ENCODE measurements at regions not wholly inside any gene's neighbourhood (a gene's known extent, or its start where the extent isn't known, plus 50 kb on each side); places are given as distances from the start of the nearest gene placed in this dataset.

GRCh38 chr14:44613061-44613712, 106.1 kb upstream of the FSCB start:
- ChIA-PET CTCF (no interaction called here), POLR2A (ENCODE audit: unreplicated experiment) (no interaction called here)
- H3K4ac ChIP-seq (ENCODE audit: low read depth, low read length) = no peak overlapping the region
- H2BK15ac ChIP-seq (ENCODE audit: low read depth, low read length) = no peak overlapping the region
- no peak overlapping the region for H4K8ac ChIP-seq (ENCODE audit: low read depth in 2 of 2, low read length in 2 of 2)
- H3K9ac ChIP-seq (ENCODE audit: low read depth, low read length) = no peak overlapping the region
- in situ Hi-C loops (cut with MboI; ENCODE audit: low sequenced_read_pairs) (no loop called here), intact Hi-C loops (cut with micrococcal nuclease) (no loop called here), dilution Hi-C loops (cut with HindIII; ENCODE audit: low sequenced_read_pairs, unreplicated experiment) (no loop called here)
- no peak overlapping the region for H3K23ac ChIP-seq (ENCODE audit: low read depth, low read length)
- no peaks in the 10 kb centered on the region for H3K36me3 ChIP-seq (ENCODE audit: control insufficient read depth, insufficient read depth, low read length)
- H4K20me1 ChIP-seq (ENCODE audit: insufficient read depth, low read length) = no peaks in the 10 kb centered on the region
- H3K9me1 ChIP-seq (ENCODE audit: insufficient read depth, low read length) = no peaks in the 10 kb centered on the region
- H2AK5ac ChIP-seq (ENCODE audit: low read depth, low read length) = no peak overlapping the region
- DNase-seq = no peak
- no peak overlapping the region for H3K27ac ChIP-seq (ENCODE audit: insufficient read depth, low read length)
- BruUV-seq (replicated peaks) = no TSS peak
- no peaks in the 10 kb centered on the region for H3K4me1 ChIP-seq (ENCODE audit: control insufficient read depth, insufficient read depth, low read length)
- H3K79me1 ChIP-seq (ENCODE audit: low read depth in 1 of 2, low read length in 2 of 2) = no peaks in the 10 kb centered on the region
- no peak overlapping the region for H3K56ac ChIP-seq (ENCODE audit: extremely low read depth, insufficient read depth, low read length)
- no peak overlapping the region for H3K18ac ChIP-seq (ENCODE audit: low read depth, low read length)
- TF ChIP-seq CTCF (conservative IDR thresholded peaks at IDR 0.05; ENCODE audit: low read depth, low read length) = no peak
- no peak for TF ChIP-seq MAFK (IDR thresholded peaks at IDR 0.05; ENCODE audit: low read depth, low read length)
- TF ChIP-seq POLR2A (IDR thresholded peaks at IDR 0.05; ENCODE audit: low read depth, low read length) = no peak
- no peak for TF ChIP-seq RFX5 (IDR thresholded peaks at IDR 0.05; ENCODE audit: low read depth, low read length)
- no peak for TF ChIP-seq NFE2L2 (IDR thresholded peaks at IDR 0.05; ENCODE audit: low read depth, low read length)
- TF ChIP-seq FOS (IDR thresholded peaks at IDR 0.05; ENCODE audit: low read depth, low read length) = no peak
- no peak for TF ChIP-seq ELK1 (IDR thresholded peaks at IDR 0.05; ENCODE audit: borderline replicate concordance, low read depth, low read length)
- no peak for TF ChIP-seq RAD21 (IDR thresholded peaks at IDR 0.05; ENCODE audit: low read length)
- TF ChIP-seq USF2 (IDR thresholded peaks at IDR 0.05; ENCODE audit: low read depth, low read length) = no peak
- no peak for TF ChIP-seq SMC3 (IDR thresholded peaks at IDR 0.05; ENCODE audit: low read depth, low read length)
- no peak for TF ChIP-seq CHD1 (IDR thresholded peaks at IDR 0.05; ENCODE audit: low read depth, low read length)
- no peak for TF ChIP-seq RCOR1 (IDR thresholded peaks at IDR 0.05; ENCODE audit: insufficient replicate concordance, low read length)
- TF ChIP-seq BHLHE40 (IDR thresholded peaks at IDR 0.05; ENCODE audit: low read depth, low read length) = no peak
- TF ChIP-seq MXI1 (IDR thresholded peaks at IDR 0.05; ENCODE audit: borderline replicate concordance, low read depth, low read length) = no peak
- TF ChIP-seq MAZ (IDR thresholded peaks at IDR 0.05; ENCODE audit: borderline replicate concordance, low read depth, low read length) = no peak
- no peak for TF ChIP-seq CEBPB (IDR thresholded peaks at IDR 0.05; ENCODE audit: low read depth, low read length)
- H2BK5ac ChIP-seq (ENCODE audit: low read depth, low read length, poor library complexity, severe bottlenecking) = no peak overlapping the region
- H2BK20ac ChIP-seq (ENCODE audit: low read depth, low read length) = no peak overlapping the region
- no peak overlapping the region for H3K14ac ChIP-seq (replicated peaks; ENCODE audit: low read depth, low read length)
- H2AFZ ChIP-seq (replicated peaks; ENCODE audit: low read length, poor library complexity) = no peak overlapping the region
- H3K27me3 ChIP-seq (ENCODE audit: control insufficient read depth, insufficient read depth, low read length) = no peaks in the 10 kb centered on the region
- no peak overlapping the region for H4K91ac ChIP-seq (ENCODE audit: insufficient read depth, low read depth, low read length)
- H3K4me3 ChIP-seq (ENCODE audit: insufficient read depth, low read depth, low read length) = no peak overlapping the region
- H2AK9ac ChIP-seq (replicated peaks; ENCODE audit: low read depth, low read length, poor library complexity) = no peak overlapping the region
- no peak overlapping the region for H3K4me2 ChIP-seq (ENCODE audit: low read depth, low read length)
- no peak overlapping the region for H2BK120ac ChIP-seq (ENCODE audit: low read depth, low read length)
- ATAC-seq (ENCODE audit: low read depth) = no peak
- H4K5ac ChIP-seq (ENCODE audit: low read depth, low read length) = no peak overlapping the region
- H3K9me3 ChIP-seq (ENCODE audit: control insufficient read depth, insufficient read depth, low read length) = peaks cover 1% of the 10 kb centered on the region; the same call in 1 of the 2 replicates
- WGBS, 2 experiments (ENCODE audit: extremely low coverage in 2 of 2, insufficient read length in 1 of 2) = no CpG with 5 or more reads among the region's 5 CpGs

Data from IMR-90 (cell line).